ENCODE measurements at regions not wholly inside any gene's neighbourhood (a gene's known extent, or its start where the extent isn't known, plus 50 kb on each side); places are given as distances from the start of the nearest gene placed in this dataset.

DNA sequence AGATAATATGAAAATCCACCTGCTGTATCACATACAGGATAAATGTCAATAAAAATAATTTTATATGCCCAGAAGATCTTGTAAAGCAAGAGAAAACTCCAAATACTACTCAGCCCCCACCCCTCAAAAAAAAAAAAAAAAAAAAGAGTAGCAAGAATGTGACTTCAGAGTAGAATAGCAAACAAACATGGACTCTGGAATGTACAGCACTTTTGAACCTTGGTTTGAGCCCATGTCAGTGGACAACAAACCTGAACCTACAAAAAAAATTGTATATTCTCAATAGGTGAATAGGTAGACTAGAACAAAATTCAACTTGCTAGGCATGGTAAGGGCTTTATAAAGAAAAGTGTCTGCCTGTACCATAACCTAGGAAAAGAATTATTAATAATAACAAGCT, 428.0 kb downstream of the SLITRK6 start:
- H3K79me2 ChIP-seq (ENCODE audit: low read depth) = no peaks in the 10 kb centered on the region
- no peaks in the 10 kb centered on the region for H4K20me1 ChIP-seq (ENCODE audit: low read depth)
- H3F3A ChIP-seq (ENCODE audit: low read depth) = no peaks in the 10 kb centered on the region
- H3K9ac ChIP-seq = no peak overlapping the region
- no peak for DNase-seq (ENCODE audit: low spot score)
- no peak overlapping the region for H3K4me2 ChIP-seq
- Mint-ChIP-seq H3K4me3 (no peak overlapping the region), H3K27ac (no peak overlapping the region), H3K27me3 (ENCODE audit: insufficient read depth, low read depth) (no peaks in the 10 kb centered on the region), H3K9me3 (no peaks in the 10 kb centered on the region), H3K4me1 (no peaks in the 10 kb centered on the region), H3K36me3 (no peaks in the 10 kb centered on the region)
- H3K27ac ChIP-seq = no peak overlapping the region
- H3K36me3 ChIP-seq = no peaks in the 10 kb centered on the region
- no peak overlapping the region for H2AFZ ChIP-seq (replicated peaks)
- TF ChIP-seq, protein P1, sequence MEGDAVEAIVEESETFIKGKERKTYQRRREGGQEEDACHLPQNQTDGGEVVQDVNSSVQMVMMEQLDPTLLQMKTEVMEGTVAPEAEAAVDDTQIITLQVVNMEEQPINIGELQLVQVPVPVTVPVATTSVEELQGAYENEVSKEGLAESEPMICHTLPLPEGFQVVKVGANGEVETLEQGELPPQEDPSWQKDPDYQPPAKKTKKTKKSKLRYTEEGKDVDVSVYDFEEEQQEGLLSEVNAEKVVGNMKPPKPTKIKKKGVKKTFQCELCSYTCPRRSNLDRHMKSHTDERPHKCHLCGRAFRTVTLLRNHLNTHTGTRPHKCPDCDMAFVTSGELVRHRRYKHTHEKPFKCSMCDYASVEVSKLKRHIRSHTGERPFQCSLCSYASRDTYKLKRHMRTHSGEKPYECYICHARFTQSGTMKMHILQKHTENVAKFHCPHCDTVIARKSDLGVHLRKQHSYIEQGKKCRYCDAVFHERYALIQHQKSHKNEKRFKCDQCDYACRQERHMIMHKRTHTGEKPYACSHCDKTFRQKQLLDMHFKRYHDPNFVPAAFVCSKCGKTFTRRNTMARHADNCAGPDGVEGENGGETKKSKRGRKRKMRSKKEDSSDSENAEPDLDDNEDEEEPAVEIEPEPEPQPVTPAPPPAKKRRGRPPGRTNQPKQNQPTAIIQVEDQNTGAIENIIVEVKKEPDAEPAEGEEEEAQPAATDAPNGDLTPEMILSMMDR (IDR thresholded peaks at IDR 0.05) = no peak
- TF ChIP-seq EZH2 (IDR thresholded peaks at IDR 0.05) (no peak), EZH2phosphoT487 (IDR thresholded peaks at IDR 0.05) (no peak)
- no peaks in the 10 kb centered on the region for H3K27me3 ChIP-seq
- H3K9me3 ChIP-seq (ENCODE audit: low read depth) = no peaks in the 10 kb centered on the region
- no peaks in the 10 kb centered on the region for H3K4me1 ChIP-seq
- no peak overlapping the region for H3K4me3 ChIP-seq

DNA sequence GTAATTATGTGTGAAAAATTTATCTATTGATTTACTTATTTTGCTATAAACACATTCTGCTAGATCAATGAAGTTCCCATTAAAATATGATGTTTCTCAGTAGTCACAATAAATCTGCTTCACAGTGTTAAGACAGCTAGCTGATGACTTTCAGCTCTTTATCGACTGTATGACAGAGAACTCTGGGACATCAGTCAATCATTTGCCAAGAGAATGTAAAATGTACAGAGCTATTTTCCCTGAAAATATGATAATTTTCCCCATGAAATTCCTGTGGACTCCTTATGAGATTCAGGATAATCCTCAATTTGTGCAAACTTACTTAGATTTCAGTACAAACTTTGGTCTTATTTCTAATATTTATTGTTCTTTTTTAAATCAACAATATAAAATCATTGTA, 430.5 kb downstream of the SLITRK6 start:
- Mint-ChIP-seq H3K4me3 (no peak overlapping the region), H3K9me3 (peaks cover 2% of the 10 kb centered on the region), H3K4me1 (no peaks in the 10 kb centered on the region), H3K27ac (no peak overlapping the region), H3K36me3 (no peaks in the 10 kb centered on the region), H3K27me3 (ENCODE audit: insufficient read depth, low read depth) (no peaks in the 10 kb centered on the region)
- Histone ChIP-seq H3F3A (ENCODE audit: low read depth) (no peaks in the 10 kb centered on the region), H3K4me1 (no peaks in the 10 kb centered on the region), H4K20me1 (ENCODE audit: low read depth) (no peaks in the 10 kb centered on the region), H3K9ac (no peak overlapping the region), H3K4me3 (no peak overlapping the region), H3K27ac (no peak overlapping the region), H3K4me2 (no peak overlapping the region), H3K9me3 (ENCODE audit: low read depth) (no peaks in the 10 kb centered on the region), H3K36me3 (no peaks in the 10 kb centered on the region), H3K79me2 (ENCODE audit: low read depth) (no peaks in the 10 kb centered on the region), H3K27me3 (no peaks in the 10 kb centered on the region), H2AFZ (replicated peaks) (no peak overlapping the region)
- no peak for TF ChIP-seq EZH2 (IDR thresholded peaks at IDR 0.05)
- TF ChIP-seq, protein P1 (IDR thresholded peaks at IDR 0.05) = no peak
- no peak for DNase-seq (ENCODE audit: low spot score)

DNA sequence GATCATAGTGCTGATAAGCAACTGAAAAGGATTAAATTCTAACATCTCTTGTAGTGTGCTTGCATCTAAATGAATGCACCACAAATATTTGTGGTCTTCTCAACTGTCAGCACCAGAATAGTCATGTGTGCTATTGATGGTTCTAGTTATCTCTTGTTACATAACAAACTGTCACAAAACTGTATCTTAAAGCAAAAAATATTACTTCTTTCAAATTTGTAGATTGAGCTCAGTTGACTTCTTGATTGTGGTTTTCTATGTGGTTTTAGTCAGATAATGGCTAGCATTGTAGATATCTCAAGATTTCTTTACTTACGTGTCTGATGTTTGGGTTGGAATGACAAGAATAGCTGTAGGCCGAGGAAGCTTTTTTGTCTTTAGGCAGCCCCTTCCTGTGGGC, 431.3 kb downstream of the SLITRK6 start:
- H3K27me3 ChIP-seq = no peaks in the 10 kb centered on the region
- Mint-ChIP-seq H3K27ac (no peak overlapping the region), H3K36me3 (no peaks in the 10 kb centered on the region), H3K4me1 (no peaks in the 10 kb centered on the region), H3K9me3 (peaks cover 2% of the 10 kb centered on the region), H3K27me3 (ENCODE audit: insufficient read depth, low read depth) (no peaks in the 10 kb centered on the region), H3K4me3 (no peak overlapping the region)
- TF ChIP-seq EZH2phosphoT487 (IDR thresholded peaks at IDR 0.05) = no peak
- TF ChIP-seq, protein P1 (IDR thresholded peaks at IDR 0.05) = no peak
- no peak for TF ChIP-seq EZH2 (IDR thresholded peaks at IDR 0.05)
- no peak overlapping the region for H3K9ac ChIP-seq
- no peaks in the 10 kb centered on the region for H4K20me1 ChIP-seq (ENCODE audit: low read depth)
- no peaks in the 10 kb centered on the region for H3F3A ChIP-seq (ENCODE audit: low read depth)
- no peaks in the 10 kb centered on the region for H3K9me3 ChIP-seq (ENCODE audit: low read depth)
- no peaks in the 10 kb centered on the region for H3K36me3 ChIP-seq
- no peak for DNase-seq (ENCODE audit: low spot score)
- no peaks in the 10 kb centered on the region for H3K79me2 ChIP-seq (ENCODE audit: low read depth)
- H3K4me3 ChIP-seq = no peak overlapping the region
- no peak overlapping the region for H3K4me2 ChIP-seq
- no peaks in the 10 kb centered on the region for H3K4me1 ChIP-seq
- no peak overlapping the region for H2AFZ ChIP-seq (replicated peaks)
- H3K27ac ChIP-seq = no peak overlapping the region
